Hindlimb muscle (tissue), 1 donor: ENCODE measurements at regions not wholly inside any gene's neighbourhood (a gene's known extent, or its start where the extent isn't known, plus 50 kb on each side); places are given as distances from the start of the nearest gene placed in this dataset.

Experiments used
- DNase-seq: peaks from one replicate; pipeline ENCODE4 v3.0.0-alpha.2; 2013

GRCh38 chrX:97766501-97767095 lies 882.9 kb downstream of the RPA4 start:
- no peak for DNase-seq

- DNase-seq: no peak
Observed at GRCh38 chrX:97787311-97787710, 903.6 kb downstream of the RPA4 start.

- DNase-seq: no peak
Observed at GRCh38 chrX:97787849-97788248, 904.1 kb downstream of the RPA4 start.

- no peak for DNase-seq
Observed at GRCh38 chrX:97790850-97791249, 907.1 kb downstream of the RPA4 start.

- no peak for DNase-seq
Observed at GRCh38 chrX:97797076-97797475, 913.4 kb downstream of the RPA4 start.

GRCh38 chrX:97806238-97806637 lies 922.5 kb downstream of the RPA4 start:
- no peak for DNase-seq

- DNase-seq: no peak
Observed at GRCh38 chrX:97806946-97807345, 923.2 kb downstream of the RPA4 start.

GRCh38 chrX:97820170-97820569 lies 936.5 kb downstream of the RPA4 start:
- no peak for DNase-seq

GRCh38 chrX:97828471-97828870 lies 944.8 kb downstream of the RPA4 start:
- no peak for DNase-seq

GRCh38 chrX:97835969-97836368 lies 952.3 kb downstream of the RPA4 start:
- no peak for DNase-seq

- DNase-seq: no peak
Observed at GRCh38 chrX:97841544-97842179, 958.0 kb downstream of the RPA4 start.

GRCh38 chrX:97842468-97843199 lies 958.9 kb downstream of the RPA4 start:
- no peak for DNase-seq

GRCh38 chrX:97843200-97843811 lies 959.6 kb downstream of the RPA4 start:
- DNase-seq: no peak

- no peak for DNase-seq
Observed at GRCh38 chrX:97844161-97844560, 960.5 kb downstream of the RPA4 start.

GRCh38 chrX:97844943-97845342 lies 961.2 kb downstream of the RPA4 start:
- no peak for DNase-seq

GRCh38 chrX:97845451-97845850 lies 961.7 kb downstream of the RPA4 start:
- no peak for DNase-seq

GRCh38 chrX:97846228-97846627 lies 962.5 kb downstream of the RPA4 start:
- DNase-seq: no peak

- no peak for DNase-seq
Observed at GRCh38 chrX:97846718-97847237, 963.1 kb downstream of the RPA4 start.

- DNase-seq: no peak
Observed at GRCh38 chrX:97847885-97848679, 964.4 kb downstream of the RPA4 start.

- peak; percentile 14 for DNase-seq
Observed at GRCh38 chrX:97849951-97850350, 966.2 kb downstream of the RPA4 start.

GRCh38 chrX:97850911-97851310 lies 967.2 kb downstream of the RPA4 start:
- DNase-seq: no peak

- DNase-seq: peak; percentile 20
Observed at GRCh38 chrX:97854086-97854485, 970.4 kb downstream of the RPA4 start.
